SHP77 (cell line): ENCODE measurements at regions not wholly inside any gene's neighbourhood (a gene's known extent, or its start where the extent isn't known, plus 50 kb on each side); places are given as distances from the start of the nearest gene placed in this dataset.
"Not testable (repeated sequence)": the region's sequence is repeated elsewhere in the genome, so short reads cannot be mapped to it uniquely, and the experiment has no call there.

Source experiments
- DNase-seq, 2 experiments: peaks; one replicate each; lab custom pipeline; 2025; lab: John Stamatoyannopoulos, UW

DNA sequence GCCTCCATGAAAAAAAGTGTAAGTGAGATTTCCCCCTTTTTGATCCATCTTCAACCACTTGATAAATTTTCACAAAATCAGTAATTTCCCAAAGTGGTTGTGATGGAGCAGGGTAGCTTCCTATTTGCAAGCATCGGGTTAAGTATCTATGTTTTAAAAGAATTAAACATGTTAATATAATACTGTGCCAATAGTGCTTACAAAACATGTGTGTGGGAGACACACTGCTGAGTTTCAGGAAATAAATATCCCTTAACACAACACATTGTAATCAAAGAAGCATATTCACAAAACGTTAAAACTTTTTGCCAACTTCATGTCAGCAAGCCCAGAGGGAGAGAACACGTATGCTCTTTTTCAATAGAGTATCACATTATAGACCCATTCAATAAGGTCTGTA lies 526.9 kb downstream of the TTLL7 start:
- not testable (repeated sequence) for DNase-seq

DNA sequence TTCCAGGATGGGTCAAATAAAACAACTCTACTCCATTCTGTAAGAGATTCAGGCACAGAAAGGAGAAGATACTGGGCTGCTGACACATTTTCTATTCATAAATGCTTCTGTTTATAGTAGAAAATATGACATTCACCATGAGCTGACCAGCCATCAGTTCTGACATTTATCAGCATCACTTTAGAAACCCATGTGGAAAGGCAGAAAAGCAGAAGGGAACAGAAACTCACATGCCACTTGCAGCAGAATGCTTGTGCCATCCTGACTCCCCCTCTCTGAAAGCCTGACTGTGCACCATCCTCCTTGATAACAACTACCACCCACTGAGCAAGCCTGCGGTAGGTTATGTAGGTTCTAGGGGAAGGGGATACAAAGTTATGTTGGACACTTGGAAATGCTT lies 527.7 kb downstream of the TTLL7 start:
- DNase-seq: not testable (repeated sequence)

DNA sequence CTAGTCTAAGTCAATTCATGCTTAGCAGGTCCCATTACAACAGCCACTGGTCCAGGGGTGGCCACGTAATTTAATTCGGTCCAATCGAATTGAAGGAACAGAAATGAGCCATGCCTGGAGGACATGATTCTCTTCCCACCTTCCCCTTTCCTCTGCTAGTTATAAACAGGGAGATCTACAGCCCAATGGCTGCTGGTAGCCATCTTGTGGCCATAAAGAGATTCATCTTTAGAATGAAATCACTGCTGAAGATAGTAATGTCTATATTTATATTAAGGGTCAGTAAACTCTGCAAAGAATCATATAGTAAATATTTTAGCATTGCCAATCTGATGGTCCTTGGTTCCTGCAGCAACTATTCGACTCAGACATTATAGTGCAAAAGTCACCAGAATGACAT lies 530.6 kb downstream of the TTLL7 start:
- DNase-seq: not testable (repeated sequence)

DNA sequence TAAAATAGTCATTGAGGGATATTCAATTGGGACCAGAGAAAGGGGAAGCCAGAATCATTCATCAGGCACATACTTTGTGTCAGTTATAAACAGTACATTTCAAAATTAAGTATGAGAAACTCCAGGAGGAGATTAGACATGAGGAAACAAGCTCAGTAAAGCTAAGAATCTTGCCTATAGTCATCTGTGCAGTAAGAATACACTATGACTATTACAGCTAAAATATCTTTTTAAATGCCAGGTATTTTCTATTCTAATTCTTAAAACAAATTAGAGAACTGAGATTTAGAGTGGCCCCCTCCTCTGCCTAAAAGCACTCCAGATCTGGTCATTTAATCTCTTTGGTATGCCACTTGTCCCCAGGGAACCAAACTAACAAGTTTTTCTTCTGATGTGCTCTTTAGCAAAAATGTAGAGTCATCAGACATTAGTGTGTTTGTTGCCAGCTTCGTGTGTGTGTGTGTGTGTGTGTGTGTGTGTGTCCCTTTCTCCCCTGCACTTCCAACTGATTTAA lies 541.1 kb downstream of the TTLL7 start:
- not testable (repeated sequence) for DNase-seq

DNA sequence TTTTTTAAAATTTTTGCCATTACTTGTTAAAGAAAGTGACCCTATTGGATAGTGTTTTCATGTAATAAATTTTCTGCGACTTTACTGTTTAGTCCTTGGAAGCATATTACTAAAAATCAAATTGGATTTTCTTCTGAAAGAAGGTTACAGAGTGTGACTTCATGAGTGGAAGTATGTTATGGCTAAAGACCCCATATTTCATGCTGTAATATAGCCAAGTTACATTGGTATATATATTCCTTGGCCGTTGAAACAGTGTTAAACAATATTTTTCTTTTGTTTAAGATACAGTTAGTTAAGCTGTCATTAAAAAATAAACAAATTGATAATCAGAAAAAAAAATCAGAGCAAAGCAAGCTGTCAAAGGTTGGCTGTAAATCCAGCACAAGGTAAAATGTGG lies 541.7 kb downstream of the TTLL7 start:
- not testable (repeated sequence) for DNase-seq

DNA sequence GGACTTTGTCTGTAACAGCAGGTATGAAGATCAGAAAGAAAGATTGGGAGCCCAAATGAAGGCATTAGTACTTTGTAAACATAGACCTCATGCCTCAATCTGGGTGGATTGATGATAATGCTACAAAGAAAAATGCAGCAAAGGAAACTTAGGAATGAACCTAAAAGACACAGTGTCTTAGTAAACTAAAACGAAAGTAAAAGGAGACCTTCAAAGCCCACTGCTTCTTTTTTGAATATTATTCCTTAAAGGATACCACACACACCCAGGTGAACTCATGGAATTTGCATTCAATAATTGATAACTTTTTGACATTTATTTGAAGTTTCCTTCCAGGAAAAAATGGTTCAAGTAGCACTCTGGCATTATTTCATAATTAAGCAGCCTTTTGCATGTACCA lies 543.2 kb downstream of the TTLL7 start:
- DNase-seq: not testable (repeated sequence)

DNA sequence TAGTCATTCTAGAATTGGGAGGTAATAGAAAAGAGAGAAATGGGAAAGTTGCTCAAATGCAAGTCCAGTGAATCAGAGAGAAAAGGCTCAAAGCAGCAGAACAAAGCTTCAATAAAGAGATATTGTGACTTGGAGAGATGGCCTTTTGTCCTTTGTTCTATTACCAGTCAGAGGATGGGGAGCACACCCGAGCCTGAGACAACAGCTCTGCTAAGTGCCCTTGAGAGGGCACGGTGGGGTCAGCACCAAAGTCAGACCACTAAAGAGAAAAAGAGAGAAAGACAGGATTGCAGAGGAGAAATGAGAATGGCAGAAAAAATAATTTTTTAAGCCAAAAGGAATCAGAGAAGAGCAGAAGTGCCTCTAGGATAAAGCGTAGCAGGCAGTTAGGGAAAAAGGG lies 553.1 kb downstream of the TTLL7 start:
- not testable (repeated sequence) for DNase-seq

DNA sequence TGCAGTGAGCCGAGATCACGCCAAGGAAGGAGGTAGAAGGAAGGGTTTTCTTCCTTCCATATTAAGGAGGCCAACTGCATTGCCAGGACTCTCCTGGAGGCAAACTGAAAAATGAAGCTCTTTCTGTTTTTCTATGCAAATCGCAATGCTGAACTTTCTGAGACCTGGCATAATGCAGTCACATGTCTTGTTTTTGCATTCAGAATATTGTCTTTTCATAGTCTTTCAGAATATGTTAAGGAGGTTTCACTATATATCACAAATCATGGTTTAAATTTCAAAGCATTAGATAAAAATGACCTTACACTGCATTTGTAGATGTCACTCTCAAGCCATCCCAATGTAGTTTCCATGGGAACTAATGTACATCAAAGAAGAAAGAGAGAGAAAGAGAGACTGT lies 556.5 kb downstream of the TTLL7 start:
- DNase-seq: not testable (repeated sequence)

DNA sequence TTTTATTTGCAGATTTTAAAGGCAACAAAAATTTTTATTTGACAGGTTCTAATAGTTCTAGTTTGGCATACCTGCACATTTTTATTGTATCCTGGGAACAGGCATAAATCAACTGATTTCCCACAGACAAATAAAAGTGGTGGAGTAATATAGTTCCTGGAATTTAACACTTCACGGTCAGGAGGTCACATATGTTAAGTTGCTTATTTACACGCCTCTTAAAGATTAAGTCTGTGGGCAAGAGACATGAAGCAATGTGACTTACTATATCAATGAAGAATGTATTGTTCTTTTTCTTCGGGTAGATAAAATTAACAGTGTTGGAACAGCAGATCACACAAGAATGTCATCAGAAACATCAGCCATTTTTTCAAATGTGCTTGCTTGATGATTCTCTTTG lies 558.3 kb downstream of the TTLL7 start:
- DNase-seq: not testable (repeated sequence)

DNA sequence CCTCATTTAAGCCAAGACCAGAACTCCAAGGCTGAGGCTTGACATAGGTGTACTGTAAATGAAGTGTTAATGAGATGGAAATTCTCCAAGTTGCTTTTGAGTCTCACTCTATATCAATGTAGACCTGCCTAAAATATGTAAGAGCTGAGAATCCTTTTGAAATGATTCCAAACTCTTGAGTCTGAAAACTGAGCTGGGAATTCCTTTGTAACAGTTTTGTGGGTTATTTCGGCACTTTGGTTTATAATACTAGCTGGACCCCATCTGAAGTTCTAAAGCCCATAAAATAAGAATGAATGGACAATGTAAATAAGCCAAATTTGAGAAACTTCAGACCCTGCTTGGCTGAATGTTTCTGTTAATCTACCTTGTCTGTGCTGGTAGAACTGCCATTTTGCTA lies 558.9 kb downstream of the TTLL7 start:
- not testable (repeated sequence) for DNase-seq

DNA sequence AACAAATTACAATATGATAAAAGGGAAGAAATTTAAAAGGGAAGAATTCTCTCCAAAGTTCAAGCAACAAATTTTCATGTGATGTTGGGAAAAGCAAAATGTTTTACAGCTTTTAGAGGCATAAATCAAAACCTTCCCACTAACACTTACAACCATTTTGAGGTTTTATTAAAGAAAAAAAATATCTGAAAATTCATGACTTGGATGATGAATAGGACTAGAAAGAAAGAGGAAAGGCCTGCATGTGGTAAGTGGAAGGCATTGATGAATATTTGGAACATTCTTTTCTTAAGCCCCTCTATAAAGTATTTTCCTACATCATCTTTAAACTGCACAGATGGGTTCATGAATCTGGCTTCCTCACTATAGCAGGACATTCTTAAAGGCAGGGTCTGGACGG lies 560.6 kb downstream of the TTLL7 start:
- not testable (repeated sequence) for DNase-seq

DNA sequence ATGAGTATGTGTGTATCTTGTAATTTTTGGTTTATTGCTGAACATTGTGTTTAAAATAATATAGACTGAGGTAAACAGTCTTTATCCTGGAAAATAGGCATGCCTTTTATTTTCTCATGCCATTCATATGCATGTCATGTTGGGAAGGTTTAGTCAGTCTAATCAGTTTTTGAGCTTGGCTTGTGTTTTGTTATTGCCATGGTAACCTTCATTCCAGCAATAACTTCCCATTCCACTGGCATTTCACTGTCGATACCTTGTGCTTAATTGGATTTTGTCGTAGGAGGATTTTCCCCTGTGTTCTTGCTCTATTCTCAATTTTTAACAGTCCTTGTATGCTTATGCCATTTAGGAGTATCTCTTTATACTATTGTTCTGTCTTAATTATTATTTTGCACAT lies 563.6 kb downstream of the TTLL7 start:
- DNase-seq: not testable (repeated sequence)

DNA sequence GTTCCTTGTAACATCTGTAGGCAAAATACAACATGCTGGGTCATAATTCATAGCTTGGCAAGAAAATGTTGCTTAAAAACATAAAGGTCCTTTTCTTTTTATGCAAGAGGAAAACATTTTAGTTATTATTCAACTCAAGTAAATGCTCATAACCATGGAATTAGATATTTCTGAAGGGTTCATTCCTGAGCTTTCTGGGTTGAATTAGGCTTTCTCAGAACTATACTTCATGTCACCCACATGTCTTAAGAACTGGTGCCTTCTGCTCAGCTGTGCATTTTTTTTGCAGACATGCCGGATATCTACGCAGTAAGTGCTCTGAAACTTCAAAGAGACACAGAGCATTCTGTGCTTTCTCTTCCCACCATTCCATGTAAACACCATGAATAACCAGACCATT lies 571.4 kb downstream of the TTLL7 start:
- not testable (repeated sequence) for DNase-seq

DNA sequence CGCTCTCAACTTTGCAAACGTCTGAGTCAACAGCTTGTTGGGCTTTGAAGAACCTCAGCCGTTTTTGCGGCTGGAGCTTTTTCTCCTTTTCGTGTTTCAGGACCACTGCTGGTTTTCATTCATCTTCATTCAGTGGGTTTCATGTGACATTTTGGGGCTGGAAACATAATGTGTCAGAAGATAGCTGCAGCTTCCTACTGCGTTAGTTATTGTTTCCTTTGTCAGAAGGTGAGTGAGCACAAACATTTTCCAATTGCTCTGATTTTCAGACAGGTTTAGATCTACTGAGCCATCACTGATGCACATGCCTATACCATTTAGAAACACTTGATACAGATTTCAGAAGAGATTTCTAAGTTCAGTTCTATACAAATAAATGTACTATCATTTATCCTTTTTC lies 575.5 kb downstream of the TTLL7 start:
- not testable (repeated sequence) for DNase-seq

DNA sequence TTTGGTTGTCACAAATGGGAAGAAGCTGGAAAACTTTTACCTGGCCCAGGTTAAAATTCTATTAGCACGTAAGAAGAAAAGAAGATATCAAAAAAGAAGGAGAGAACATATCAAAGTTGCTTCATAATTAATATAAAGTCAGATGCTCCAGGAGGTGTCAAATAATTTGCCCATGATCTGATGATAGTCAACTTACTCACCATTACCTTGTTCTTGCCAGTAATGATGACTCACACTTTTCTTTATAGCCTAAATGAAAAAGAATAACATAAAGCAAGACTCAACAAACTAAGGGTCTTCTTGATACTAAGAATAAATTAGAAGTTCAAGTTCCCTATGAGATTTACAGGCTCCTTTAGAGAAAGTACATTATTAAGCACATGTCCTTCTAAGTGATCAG lies 580.4 kb downstream of the TTLL7 start:
- DNase-seq: no peak

DNA sequence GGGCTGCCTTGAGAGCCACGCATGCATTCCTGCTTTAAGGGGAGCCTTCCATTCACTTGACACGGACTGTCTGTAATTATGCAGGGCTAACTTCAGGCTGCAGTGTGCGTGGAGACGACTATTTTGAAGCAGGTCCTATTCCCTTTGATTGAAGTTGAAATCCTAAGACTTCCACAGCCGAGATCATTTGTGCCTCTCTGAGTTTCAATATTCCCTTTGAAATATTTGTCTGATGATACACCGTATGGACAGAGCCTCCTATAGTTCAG lies 585.2 kb downstream of the TTLL7 start:
- not testable (repeated sequence) for DNase-seq

DNA sequence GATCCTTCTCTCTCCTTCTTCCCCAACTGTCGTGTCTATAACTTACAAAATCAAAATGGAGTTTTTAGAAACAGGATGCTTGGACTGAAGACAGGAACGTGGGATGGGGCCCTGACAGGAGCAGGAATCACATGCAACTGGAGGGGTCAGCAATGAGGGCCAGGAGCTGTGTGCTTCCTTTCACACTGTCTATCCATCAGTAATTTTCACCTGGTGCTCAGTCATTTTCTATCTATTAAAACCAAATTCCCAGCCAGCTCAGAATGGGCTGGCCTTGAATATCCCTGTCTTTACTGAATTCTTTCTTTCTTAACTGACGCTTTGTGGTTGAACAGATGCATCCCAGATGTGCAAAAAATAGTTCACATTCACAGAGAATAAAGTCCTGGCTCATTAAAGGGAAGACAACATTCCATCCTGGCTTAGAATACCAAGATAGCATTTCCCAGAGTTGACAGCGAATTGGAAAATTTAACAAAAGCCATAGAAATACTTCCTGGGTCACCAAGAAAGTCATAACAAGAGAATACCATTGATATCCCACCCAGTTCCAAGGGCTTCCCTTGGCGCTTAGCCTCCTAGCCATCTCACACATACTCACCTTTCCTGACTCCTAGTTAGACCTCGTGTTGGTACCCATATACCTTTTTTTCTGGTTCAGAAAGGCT lies 588.1 kb downstream of the TTLL7 start:
- DNase-seq: not testable (repeated sequence)

DNA sequence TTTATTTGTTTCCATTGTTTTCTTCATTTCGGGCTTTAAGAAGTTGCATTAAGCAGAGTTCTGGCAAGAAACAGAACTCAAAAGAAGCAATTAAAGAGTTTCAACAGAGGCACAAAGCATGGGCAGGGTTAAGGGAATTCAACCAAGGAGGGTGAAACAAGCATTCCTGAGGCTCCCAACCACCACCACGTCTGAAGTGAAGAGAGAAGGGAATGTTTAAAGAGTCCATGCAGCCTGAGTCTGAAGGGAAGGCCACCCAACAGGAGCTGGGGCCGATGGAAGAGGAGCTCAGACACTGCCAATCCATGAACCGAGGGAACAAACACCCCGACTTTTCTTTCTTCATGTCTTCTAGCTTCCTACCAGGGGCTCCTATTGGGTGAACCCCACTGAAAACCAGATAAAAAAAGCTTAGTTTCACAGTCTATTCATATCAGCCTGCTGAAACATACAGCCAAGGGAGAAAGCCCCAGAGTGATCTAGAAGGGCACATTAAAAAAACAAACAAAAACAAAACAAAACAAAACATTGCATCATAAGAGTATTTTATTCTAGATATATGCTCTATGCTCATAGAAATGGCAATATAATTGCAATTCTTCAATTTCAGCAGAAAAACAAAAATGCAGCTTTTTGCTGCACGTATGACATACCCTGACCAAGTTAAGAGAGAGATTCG lies 592.1 kb downstream of the TTLL7 start:
- DNase-seq: not testable (repeated sequence)

DNA sequence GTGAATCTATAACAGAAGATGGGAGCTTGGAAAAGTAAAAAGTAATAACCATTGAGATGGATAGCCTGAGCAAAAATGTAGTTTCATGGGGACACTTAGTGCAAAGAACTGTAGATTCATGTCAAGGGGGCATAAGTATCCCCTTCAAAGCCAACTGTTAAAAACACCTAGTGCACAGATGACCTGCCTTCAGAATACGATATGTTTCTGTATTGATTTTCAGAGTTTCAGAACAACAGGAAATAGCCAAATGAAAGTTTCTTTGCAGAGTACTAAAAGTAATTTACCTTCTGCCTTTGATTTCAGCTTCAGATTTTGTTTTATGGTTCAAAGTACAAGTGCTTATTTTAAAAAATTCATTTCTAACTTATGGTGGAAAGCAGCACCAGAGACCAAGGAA lies 593.1 kb downstream of the TTLL7 start:
- not testable (repeated sequence) for DNase-seq

DNA sequence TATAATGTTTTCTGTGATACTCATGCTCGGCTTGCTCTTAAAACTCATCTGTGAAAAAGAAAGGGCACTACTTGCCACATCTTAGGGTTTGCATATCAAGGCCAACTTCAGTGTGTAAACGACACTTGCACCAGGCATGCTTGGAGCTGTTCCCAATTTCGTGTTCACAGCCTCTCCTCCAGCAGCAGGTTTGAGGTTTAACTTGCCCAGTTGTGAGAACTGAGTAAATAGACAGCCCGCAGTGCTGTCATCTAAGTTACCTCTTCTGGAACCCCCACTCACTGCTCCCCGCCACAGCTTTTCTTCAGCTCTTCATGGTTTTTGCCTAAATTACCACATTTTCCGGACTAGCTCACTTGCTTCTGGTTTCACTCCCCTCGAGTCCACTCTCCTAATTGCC lies 595.4 kb downstream of the TTLL7 start:
- DNase-seq: not testable (repeated sequence)

DNA sequence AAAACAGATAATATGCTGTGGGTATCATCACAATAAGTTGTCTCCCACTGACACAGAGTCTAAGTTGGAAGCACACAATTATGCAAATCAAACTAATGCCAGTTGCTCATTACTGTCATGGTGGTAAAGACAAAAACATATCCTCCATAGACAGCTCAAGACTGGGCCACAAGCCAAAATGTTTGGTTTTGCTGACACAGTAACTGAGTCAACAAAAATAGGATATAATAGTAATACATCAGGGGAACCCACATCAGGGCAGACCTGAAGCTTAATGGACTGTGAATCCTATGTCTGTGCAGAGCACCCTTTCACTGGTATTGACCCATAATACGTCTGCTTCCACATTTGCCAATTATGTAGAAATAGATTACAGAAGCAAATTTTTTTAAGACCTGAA lies 597.8 kb downstream of the TTLL7 start:
- not testable (repeated sequence) for DNase-seq

DNA sequence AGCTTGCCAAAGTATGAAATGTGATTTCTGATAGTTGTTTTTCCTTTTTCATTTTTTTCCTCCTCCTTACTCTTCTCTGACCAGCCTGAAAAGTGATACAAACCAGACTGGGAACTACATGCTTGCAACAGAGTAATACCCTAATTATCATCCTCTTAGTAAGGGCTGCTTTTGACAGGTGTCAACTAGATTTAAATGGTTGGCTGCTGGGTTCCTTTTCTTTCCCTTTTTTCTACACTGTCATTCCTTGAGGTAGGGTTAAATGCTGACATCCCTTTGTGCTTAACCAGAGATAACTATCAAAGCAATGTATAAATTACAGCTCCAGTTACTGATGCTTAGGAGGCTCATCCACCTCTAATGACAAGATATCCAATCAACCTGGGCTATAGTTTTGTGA lies 598.8 kb downstream of the TTLL7 start:
- DNase-seq: not testable (repeated sequence)

DNA sequence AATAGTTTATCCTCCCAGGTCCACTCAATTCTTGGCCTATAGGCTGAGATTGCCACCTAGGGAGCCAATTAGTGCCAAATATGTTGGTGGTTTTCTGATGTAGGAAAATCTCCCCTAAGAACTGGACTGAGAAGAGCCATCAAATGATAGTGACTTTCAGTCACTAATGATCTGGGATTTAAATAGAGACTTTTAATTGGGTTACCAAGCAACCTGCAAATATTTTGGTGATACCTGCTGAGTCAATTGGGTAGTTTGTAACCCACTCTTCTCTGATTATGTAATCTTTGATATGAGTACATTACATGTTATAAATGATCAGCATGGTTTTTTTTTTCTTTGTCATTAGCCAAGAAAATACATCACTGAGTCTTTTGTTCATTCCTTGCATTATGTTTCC lies 600.8 kb downstream of the TTLL7 start:
- not testable (repeated sequence) for DNase-seq

DNA sequence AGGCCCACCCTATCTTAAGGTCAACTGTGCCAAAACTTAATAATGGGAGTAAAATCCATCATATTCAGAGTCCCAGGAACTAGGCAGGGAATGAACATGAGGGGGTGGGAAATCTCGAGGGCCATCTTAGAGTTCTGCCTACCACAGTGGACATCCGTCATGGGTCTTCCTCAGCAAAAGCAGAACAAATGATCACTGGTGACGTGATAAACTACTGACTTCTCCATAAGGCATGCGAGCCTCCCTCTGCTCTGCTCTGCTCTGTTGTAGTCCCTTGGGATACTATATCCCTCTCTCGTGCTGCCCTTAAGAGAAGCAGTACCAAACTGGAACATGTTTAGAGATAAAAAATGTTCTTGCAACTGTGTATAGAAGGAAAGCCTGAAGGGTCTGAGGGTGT lies 603.8 kb downstream of the TTLL7 start:
- DNase-seq: not testable (repeated sequence)
